ENCODE measurements at regions not wholly inside any gene's neighbourhood (a gene's known extent, or its start where the extent isn't known, plus 50 kb on each side); places are given as distances from the start of the nearest gene placed in this dataset.

- dilution Hi-C loops (cut with HindIII; ENCODE audit: low sequenced_read_pairs, unreplicated experiment), result no loop called here
- intact Hi-C loops (cut with micrococcal nuclease), result no loop called here
- Histone ChIP-seq H3K27ac (ENCODE audit: insufficient read depth, low read length) (no peak overlapping the region), H2AK9ac (replicated peaks; ENCODE audit: low read depth, low read length, poor library complexity) (no peak overlapping the region), H2BK20ac (ENCODE audit: low read depth, low read length) (no peak overlapping the region), H3K36me3 (ENCODE audit: control insufficient read depth, insufficient read depth, low read length) (no peaks in the 10 kb centered on the region), H2AK5ac (ENCODE audit: low read depth, low read length) (no peak overlapping the region), H4K20me1 (ENCODE audit: insufficient read depth, low read length) (no peaks in the 10 kb centered on the region), H3K4ac (ENCODE audit: low read depth, low read length) (no peak overlapping the region), H3K4me2 (ENCODE audit: low read depth, low read length) (no peak overlapping the region), H4K91ac (ENCODE audit: insufficient read depth, low read depth, low read length) (no peak overlapping the region), H3K23ac (ENCODE audit: low read depth, low read length) (no peak overlapping the region), H3K56ac (ENCODE audit: extremely low read depth, insufficient read depth, low read length) (no peak overlapping the region), H3K9me3 (ENCODE audit: control insufficient read depth, insufficient read depth, low read length) (no peaks in the 10 kb centered on the region), H3K9me1 (ENCODE audit: insufficient read depth, low read length) (peaks cover 3% of the 10 kb centered on the region; the same call in 1 of the 2 replicates), H2BK5ac (ENCODE audit: low read depth, low read length, poor library complexity, severe bottlenecking) (no peak overlapping the region), H3K27me3 (ENCODE audit: control insufficient read depth, insufficient read depth, low read length) (no peaks in the 10 kb centered on the region), H2BK15ac (ENCODE audit: low read depth, low read length) (no peak overlapping the region), H3K4me1 (ENCODE audit: control insufficient read depth, insufficient read depth, low read length) (no peaks in the 10 kb centered on the region), H3K79me1 (ENCODE audit: low read depth in 1 of 2, low read length in 2 of 2) (no peaks in the 10 kb centered on the region), H3K9ac (ENCODE audit: low read depth, low read length) (no peak overlapping the region), H3K18ac (ENCODE audit: low read depth, low read length) (no peak overlapping the region), H3K4me3 (ENCODE audit: insufficient read depth, low read depth, low read length) (no peak overlapping the region), H2AFZ (replicated peaks; ENCODE audit: low read length, poor library complexity) (no peak overlapping the region), H4K8ac (ENCODE audit: low read depth in 2 of 2, low read length in 2 of 2) (no peak overlapping the region), H3K14ac (replicated peaks; ENCODE audit: low read depth, low read length) (no peak overlapping the region), H2BK120ac (ENCODE audit: low read depth, low read length) (no peak overlapping the region), H4K5ac (ENCODE audit: low read depth, low read length) (no peak overlapping the region)
- WGBS, 2 experiments (ENCODE audit: extremely low coverage in 2 of 2, insufficient read length in 1 of 2), result no CpG with 5 or more reads among the region's 1 CpG
- no peak for TF ChIP-seq ELK1 (IDR thresholded peaks at IDR 0.05; ENCODE audit: borderline replicate concordance, low read depth, low read length)
- no peak for TF ChIP-seq CEBPB (IDR thresholded peaks at IDR 0.05; ENCODE audit: low read depth, low read length)
- no peak for TF ChIP-seq BHLHE40 (IDR thresholded peaks at IDR 0.05; ENCODE audit: low read depth, low read length)
- peak; percentile 100 for TF ChIP-seq MAFK (IDR thresholded peaks at IDR 0.05; ENCODE audit: low read depth, low read length)
- TF ChIP-seq SMC3 (IDR thresholded peaks at IDR 0.05; ENCODE audit: low read depth, low read length), result no peak
- TF ChIP-seq NFE2L2 (IDR thresholded peaks at IDR 0.05; ENCODE audit: low read depth, low read length), result no peak
- no peak for TF ChIP-seq FOS (IDR thresholded peaks at IDR 0.05; ENCODE audit: low read depth, low read length)
- BruUV-seq (replicated peaks), result no TSS peak
- ChIA-PET CTCF (no interaction called here), POLR2A (ENCODE audit: unreplicated experiment) (no interaction called here)
- in situ Hi-C loops (cut with MboI; ENCODE audit: low sequenced_read_pairs), result no loop called here
- no peak for DNase-seq
- no peak for ATAC-seq (ENCODE audit: low read depth)
Measured at GRCh38 chr2:181398000-181398399, 59.2 kb upstream of the ITGA4 start.
